Natural killer cell (primary cell): ENCODE measurements at regions not wholly inside any gene's neighbourhood (a gene's known extent, or its start where the extent isn't known, plus 50 kb on each side); places are given as distances from the start of the nearest gene placed in this dataset.
"Not testable (repeated sequence)": the region's sequence is repeated elsewhere in the genome, so short reads cannot be mapped to it uniquely, and the experiment has no call there.

Experiments used
- ATAC-seq, 3 donors: fragments of 150-1000 bp in 2 of 3; fragments of 200-7000 bp in 1 of 3; cut with Tn5 transposase; 1 replicate in 1 of 3; 2 replicates in 2 of 3; pipeline ENCODE4 v1.10.0; 2021; ENCODE audit warnings: mild to moderate bottlenecking in 2 of 3, moderate library complexity in 2 of 3
- DNase-seq, 2 donors: peaks; one replicate each; pipeline versions ENCODE4 v3.0.0 to v3.0.0-alpha.2; 2013 to 2021; ENCODE audit warnings: mixed read lengths in 1 of 2
- H3K27ac ChIP-seq: one replicate; pipeline ENCODE4 v1.5.1; 2013; ENCODE audit warnings: mild to moderate bottlenecking, low read length
- H3K27me3 ChIP-seq: one replicate; pipeline ENCODE4 v1.6.1; 2013; ENCODE audit warnings: low read length; ENCODE audit not compliant: control insufficient read depth, insufficient read depth
- H3K36me3 ChIP-seq: one replicate; pipeline ENCODE4 v1.6.1; 2013; ENCODE audit warnings: low read length; ENCODE audit not compliant: control insufficient read depth, insufficient read depth
- H3K4me1 ChIP-seq: one replicate; pipeline ENCODE4 v1.6.1; 2013; ENCODE audit warnings: low read length; ENCODE audit not compliant: control insufficient read depth, insufficient read depth
- H3K4me3 ChIP-seq: one replicate; pipeline ENCODE4 v1.5.1; 2013; ENCODE audit warnings: low read length
- H3K9me3 ChIP-seq: one replicate; pipeline ENCODE4 v1.6.1; 2013; ENCODE audit warnings: low read length; ENCODE audit not compliant: control insufficient read depth, insufficient read depth
- H3K27ac Mint-ChIP-seq, 2 donors: one replicate each; pipeline ENCODE4 v1.8.0; 2022; ENCODE audit warnings: mild to moderate bottlenecking in 2 of 2, mixed read lengths in 2 of 2, moderate library complexity in 1 of 2
- H3K27me3 Mint-ChIP-seq, 2 donors: one replicate each; pipeline ENCODE4 v1.8.0; 2022; ENCODE audit warnings: low read depth in 2 of 2, mixed read lengths in 2 of 2
- H3K36me3 Mint-ChIP-seq: one replicate; pipeline ENCODE4 v1.8.0; 2022; ENCODE audit warnings: mixed read lengths
- H3K4me1 Mint-ChIP-seq, 2 donors: one replicate each; pipeline ENCODE4 v1.8.0; 2022; ENCODE audit warnings: mixed read lengths in 2 of 2
- H3K4me3 Mint-ChIP-seq: one replicate; pipeline ENCODE4 v1.8.0; 2022; ENCODE audit warnings: mild to moderate bottlenecking, moderate library complexity, mixed read lengths
- H3K9me3 Mint-ChIP-seq, 2 donors: one replicate each; pipeline ENCODE4 v1.8.0; 2022; ENCODE audit warnings: mixed read lengths in 2 of 2
- WGBS: methylation state at CpG from one replicate; pipeline ENCODE4 v1.1.7; 2013; ENCODE audit warnings: missing lambda C conversion rate; ENCODE audit not compliant: insufficient coverage; 5-methylcytosine and 5-hydroxymethylcytosine counted together
- intact Hi-C: fragments of 100-400 bp; cut with micrococcal nuclease; formaldehyde crosslinking; loops from one replicate; pipeline ENCODE4 v1.14.2; 2022
- TF ChIP-seq, protein P1 (sequence below): fragments of 200-600 bp; IDR thresholded peaks from one replicate; pipeline ENCODE4 v1.8.0; 2022; ENCODE audit warnings: antibody characterized with exemption

DNA sequence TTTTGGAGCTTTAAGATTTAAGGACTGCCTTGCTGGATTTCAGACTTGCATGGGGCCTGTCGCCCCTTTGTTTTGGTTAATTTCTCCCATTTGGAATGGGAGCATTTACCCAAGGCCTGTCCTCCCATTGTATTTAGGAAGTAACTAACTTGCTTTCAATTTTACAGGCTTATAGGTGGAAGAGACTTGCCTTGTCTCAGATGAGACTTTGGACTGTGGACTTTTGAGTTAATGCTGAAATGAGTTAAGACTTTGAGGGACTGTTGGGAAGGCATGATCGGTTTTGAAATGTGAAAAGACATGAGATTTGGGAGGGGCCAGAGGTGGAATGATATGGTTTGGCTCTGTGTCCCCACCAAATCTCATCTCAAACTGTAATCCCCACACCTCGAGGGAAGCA, 56.5 kb upstream of the TNFSF10 start:
- H3K4me1 Mint-ChIP-seq, result peaks cover 70 to 76% of the 10 kb centered on the region in 2 donors
- H3K27ac Mint-ChIP-seq, result peak overlapping the region; percentile 71 to 94
- H3K4me3 ChIP-seq, DNase-seq, H3K9me3 ChIP-seq, H3K36me3 Mint-ChIP-seq, H3K9me3 Mint-ChIP-seq, intact Hi-C loops, H3K36me3 ChIP-seq, ATAC-seq, H3K27me3 ChIP-seq, H3K27me3 Mint-ChIP-seq: not testable (repeated sequence)
- peaks cover 28% of the 10 kb centered on the region for H3K4me1 ChIP-seq
- H3K4me3 Mint-ChIP-seq, result peak overlapping the region; percentile 83
- WGBS, result 100% methylated on average over 2 of the region's 3 CpGs
- H3K27ac ChIP-seq, result peak overlapping the region; percentile 63

DNA sequence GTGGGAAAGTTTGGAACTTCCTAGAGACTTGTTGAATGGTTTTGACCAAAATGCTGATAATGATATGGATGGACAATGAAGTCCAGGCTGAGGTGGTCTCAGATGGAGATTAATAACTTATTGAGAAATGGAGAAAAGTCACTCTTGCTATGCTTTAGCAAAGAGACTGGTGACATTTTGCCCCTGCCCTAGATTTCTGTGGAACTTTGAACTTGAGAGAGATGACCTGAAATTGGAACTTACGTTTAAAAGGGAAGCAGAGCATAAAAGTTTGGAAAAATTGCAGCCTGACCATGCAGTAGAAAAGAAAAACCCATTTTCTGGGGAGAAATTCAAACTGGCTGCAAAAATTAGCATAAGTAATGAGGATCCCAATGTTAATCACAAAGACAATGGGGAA, 55.5 kb upstream of the TNFSF10 start:
- Mint-ChIP-seq H3K27ac (peak overlapping the region; percentile 66 to 94), H3K4me1 (peaks cover 69 to 73% of the 10 kb centered on the region in 2 donors), H3K4me3 (peak overlapping the region; percentile 47)
- H3K27me3 ChIP-seq, H3K27ac ChIP-seq, intact Hi-C loops, H3K36me3 ChIP-seq, H3K4me3 ChIP-seq, H3K36me3 Mint-ChIP-seq, DNase-seq, H3K27me3 Mint-ChIP-seq, H3K9me3 Mint-ChIP-seq, ATAC-seq, H3K9me3 ChIP-seq: not testable (repeated sequence)
- H3K4me1 ChIP-seq, result peaks cover 28% of the 10 kb centered on the region
- 86% methylated on average over 1 of the region's 1 CpG for WGBS

DNA sequence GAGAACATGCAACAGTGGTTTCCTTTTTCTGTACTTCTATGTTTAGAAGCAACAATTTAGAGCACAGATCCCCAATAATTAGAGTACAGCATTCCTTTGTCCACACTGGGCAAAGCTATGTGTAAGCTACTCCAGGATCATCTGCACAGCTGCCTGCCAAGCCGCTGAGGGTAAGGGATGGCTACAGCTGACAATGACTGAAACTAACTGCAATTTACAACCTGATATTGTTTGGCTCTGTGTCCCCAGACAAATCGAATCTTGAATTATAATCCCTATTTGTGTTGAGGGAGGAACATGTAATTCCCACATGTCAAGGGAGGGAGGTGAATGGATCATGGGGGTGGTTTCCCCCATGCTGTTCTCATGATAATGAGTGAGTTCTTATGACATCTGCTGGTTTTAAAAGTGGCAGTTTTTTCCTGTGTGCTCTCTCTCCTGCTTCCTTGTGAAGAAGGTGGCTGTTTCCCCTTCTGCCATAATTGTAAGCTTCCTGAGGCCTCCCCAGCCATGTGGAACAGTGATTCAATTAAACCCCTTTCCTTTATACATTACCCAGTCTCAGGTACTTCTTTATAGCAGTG, 54.8 kb upstream of the TNFSF10 start:
- Histone ChIP-seq H3K9me3 (no peaks in the 10 kb centered on the region), H3K27me3 (no peaks in the 10 kb centered on the region), H3K36me3 (no peaks in the 10 kb centered on the region), H3K4me3 (no peak overlapping the region), H3K4me1 (peaks cover 28% of the 10 kb centered on the region), H3K27ac (no peak overlapping the region)
- Mint-ChIP-seq H3K36me3 (no peaks in the 10 kb centered on the region), H3K27ac (peak overlapping the region; percentile 66 to 94), H3K4me3 (peak overlapping the region; percentile 47), H3K27me3 (peaks cover 0 to 1% of the 10 kb centered on the region in 2 donors), H3K4me1 (peaks cover 64 to 66% of the 10 kb centered on the region in 2 donors), H3K9me3 (peaks cover 0 to 2% of the 10 kb centered on the region in 2 donors)
- ATAC-seq, result peak in 1 of 3 donors; percentile 45
- DNase-seq, result no peak
- intact Hi-C loops, result no loop called here
- WGBS, result 32% methylated on average over 2 of the region's 2 CpGs
- TF ChIP-seq, protein P1, sequence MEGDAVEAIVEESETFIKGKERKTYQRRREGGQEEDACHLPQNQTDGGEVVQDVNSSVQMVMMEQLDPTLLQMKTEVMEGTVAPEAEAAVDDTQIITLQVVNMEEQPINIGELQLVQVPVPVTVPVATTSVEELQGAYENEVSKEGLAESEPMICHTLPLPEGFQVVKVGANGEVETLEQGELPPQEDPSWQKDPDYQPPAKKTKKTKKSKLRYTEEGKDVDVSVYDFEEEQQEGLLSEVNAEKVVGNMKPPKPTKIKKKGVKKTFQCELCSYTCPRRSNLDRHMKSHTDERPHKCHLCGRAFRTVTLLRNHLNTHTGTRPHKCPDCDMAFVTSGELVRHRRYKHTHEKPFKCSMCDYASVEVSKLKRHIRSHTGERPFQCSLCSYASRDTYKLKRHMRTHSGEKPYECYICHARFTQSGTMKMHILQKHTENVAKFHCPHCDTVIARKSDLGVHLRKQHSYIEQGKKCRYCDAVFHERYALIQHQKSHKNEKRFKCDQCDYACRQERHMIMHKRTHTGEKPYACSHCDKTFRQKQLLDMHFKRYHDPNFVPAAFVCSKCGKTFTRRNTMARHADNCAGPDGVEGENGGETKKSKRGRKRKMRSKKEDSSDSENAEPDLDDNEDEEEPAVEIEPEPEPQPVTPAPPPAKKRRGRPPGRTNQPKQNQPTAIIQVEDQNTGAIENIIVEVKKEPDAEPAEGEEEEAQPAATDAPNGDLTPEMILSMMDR, result no peak

DNA sequence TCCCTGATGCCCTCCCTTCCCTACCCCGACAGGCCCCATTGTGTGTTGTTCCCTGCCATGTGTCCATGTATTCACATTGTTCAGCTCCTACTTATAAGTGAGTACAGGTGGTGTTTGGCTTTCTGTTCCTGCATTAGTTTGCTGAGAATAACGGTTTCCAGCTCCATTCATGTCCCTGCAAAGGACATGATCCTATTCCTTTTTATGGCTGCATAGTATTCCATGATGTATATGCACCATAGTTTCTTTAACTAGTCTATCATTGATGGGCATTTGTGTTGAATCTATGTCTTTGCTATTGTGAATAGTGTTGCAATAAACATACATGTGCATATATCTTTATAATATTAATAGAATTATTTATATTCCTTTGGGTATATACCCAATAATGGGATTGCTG, 52.1 kb upstream of the TNFSF10 start:
- H3K36me3 ChIP-seq, result no peaks in the 10 kb centered on the region
- TF ChIP-seq, protein P1, result no peak
- peaks cover 37 to 39% of the 10 kb centered on the region in 2 donors for H3K4me1 Mint-ChIP-seq
- DNase-seq (no peak), ATAC-seq (no peak)
- H3K9me3 Mint-ChIP-seq, result peaks cover 0 to 2% of the 10 kb centered on the region in 2 donors
- no peak overlapping the region for H3K4me3 ChIP-seq
- H3K27me3 ChIP-seq, result no peaks in the 10 kb centered on the region
- H3K4me3 Mint-ChIP-seq, result no peak overlapping the region
- no peak overlapping the region for H3K27ac ChIP-seq
- 88% methylated on average over 2 of the region's 2 CpGs for whole genome bisulfite sequencing
- peaks cover 27% of the 10 kb centered on the region for H3K4me1 ChIP-seq
- peaks cover 0 to 5% of the 10 kb centered on the region in 2 donors for H3K27me3 Mint-ChIP-seq
- intact Hi-C loops, result no loop called here
- H3K36me3 Mint-ChIP-seq, result no peaks in the 10 kb centered on the region
- H3K9me3 ChIP-seq, result no peaks in the 10 kb centered on the region
- H3K27ac Mint-ChIP-seq, result no peak overlapping the region
